ENCODE measurements at regions not wholly inside any gene's neighbourhood (a gene's known extent, or its start where the extent isn't known, plus 50 kb on each side); places are given as distances from the start of the nearest gene placed in this dataset.

GRCh38 chr21:41612674-41613532 lies 104.9 kb upstream of the TMPRSS2 start:
- TF ChIP-seq, protein P1, sequence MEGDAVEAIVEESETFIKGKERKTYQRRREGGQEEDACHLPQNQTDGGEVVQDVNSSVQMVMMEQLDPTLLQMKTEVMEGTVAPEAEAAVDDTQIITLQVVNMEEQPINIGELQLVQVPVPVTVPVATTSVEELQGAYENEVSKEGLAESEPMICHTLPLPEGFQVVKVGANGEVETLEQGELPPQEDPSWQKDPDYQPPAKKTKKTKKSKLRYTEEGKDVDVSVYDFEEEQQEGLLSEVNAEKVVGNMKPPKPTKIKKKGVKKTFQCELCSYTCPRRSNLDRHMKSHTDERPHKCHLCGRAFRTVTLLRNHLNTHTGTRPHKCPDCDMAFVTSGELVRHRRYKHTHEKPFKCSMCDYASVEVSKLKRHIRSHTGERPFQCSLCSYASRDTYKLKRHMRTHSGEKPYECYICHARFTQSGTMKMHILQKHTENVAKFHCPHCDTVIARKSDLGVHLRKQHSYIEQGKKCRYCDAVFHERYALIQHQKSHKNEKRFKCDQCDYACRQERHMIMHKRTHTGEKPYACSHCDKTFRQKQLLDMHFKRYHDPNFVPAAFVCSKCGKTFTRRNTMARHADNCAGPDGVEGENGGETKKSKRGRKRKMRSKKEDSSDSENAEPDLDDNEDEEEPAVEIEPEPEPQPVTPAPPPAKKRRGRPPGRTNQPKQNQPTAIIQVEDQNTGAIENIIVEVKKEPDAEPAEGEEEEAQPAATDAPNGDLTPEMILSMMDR (IDR thresholded peaks at IDR 0.05; ENCODE audit: insufficient read depth, low read length): peak; percentile 21
- no peak for TF ChIP-seq GABPA (IDR thresholded peaks at IDR 0.05; ENCODE audit: low read depth)
- TF ChIP-seq POLR2AphosphoS5 (IDR thresholded peaks at IDR 0.05; ENCODE audit: low read depth): no peak
- no peak for TF ChIP-seq REST (IDR thresholded peaks at IDR 0.05; ENCODE audit: insufficient replicate concordance, low read depth)
- TF ChIP-seq SPI1 (IDR thresholded peaks at IDR 0.05; ENCODE audit: borderline replicate concordance, low read depth): no peak
